HG02938 (cell line): ENCODE measurements at regions not wholly inside any gene's neighbourhood (a gene's known extent, or its start where the extent isn't known, plus 50 kb on each side); places are given as distances from the start of the nearest gene placed in this dataset.

ENCODE experiments used
- ATAC-seq: cut with Tn5 transposase; IDR thresholded peaks from one replicate; pipeline ENCODE4 v1.9.1; 2021; ENCODE audit warnings: mild to moderate bottlenecking, moderate library complexity; ENCODE audit not compliant: unreplicated experiment

DNA sequence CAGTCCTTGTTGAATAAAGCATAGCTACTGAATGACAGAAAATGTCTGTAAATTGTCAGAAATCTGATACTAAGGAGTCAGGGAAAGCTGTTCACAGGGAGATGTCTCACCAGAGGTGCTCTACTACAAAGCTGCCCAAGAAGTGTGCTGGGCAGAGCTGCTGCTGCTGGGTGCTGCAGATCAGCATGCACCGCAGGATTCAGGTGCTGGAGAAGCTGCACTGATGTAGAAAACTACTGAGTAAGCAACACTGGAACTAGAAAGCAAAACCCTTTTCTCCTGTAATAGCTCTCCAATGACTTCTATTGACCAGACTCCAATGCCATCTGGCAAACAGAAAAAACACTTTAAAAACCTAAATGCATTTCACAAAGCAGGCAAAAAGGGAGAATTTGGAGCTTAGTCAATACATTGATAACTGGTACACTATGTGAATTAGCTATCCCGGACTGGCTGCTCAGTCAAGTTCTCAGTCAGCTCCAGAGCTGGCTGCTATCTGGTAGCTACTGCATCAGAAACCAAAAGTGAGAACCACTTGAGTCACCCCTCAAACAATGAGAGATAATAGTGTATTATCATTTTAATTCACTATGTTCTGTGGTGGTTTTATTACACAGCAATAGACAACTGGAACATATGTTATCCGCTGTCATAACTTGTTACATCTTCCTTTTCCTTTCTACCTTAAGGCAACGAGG is 493.1 kb downstream of the CPS1 start:
- no peak for ATAC-seq

GRCh38 chr2:211055438-211055837 is 499.0 kb downstream of the CPS1 start:
- no peak for ATAC-seq

GRCh38 chr2:211061612-211062296 is 505.4 kb downstream of the CPS1 start:
- no peak for ATAC-seq

- ATAC-seq = no peak
Measured at GRCh38 chr2:211062297-211062612, 505.9 kb downstream of the CPS1 start.

DNA sequence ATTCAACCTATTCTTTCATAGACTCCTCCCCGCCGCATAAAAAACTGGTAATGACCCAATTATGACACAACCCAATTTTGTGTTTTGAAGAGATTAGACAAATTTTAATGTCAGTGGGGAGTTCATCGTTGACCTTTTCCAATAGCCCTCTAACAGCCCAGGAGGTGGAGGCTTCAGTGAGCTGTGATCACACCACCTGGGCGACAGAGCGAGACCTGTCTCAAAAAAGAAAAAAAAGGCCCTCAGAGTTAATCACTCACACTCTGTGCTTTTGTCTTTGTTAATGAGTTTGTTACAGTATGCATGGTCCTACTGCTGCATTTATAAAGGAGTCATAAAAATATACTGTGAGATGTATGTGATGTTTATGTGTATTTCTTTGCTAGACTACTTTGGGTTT is 510.6 kb downstream of the CPS1 start:
- no peak for ATAC-seq

DNA sequence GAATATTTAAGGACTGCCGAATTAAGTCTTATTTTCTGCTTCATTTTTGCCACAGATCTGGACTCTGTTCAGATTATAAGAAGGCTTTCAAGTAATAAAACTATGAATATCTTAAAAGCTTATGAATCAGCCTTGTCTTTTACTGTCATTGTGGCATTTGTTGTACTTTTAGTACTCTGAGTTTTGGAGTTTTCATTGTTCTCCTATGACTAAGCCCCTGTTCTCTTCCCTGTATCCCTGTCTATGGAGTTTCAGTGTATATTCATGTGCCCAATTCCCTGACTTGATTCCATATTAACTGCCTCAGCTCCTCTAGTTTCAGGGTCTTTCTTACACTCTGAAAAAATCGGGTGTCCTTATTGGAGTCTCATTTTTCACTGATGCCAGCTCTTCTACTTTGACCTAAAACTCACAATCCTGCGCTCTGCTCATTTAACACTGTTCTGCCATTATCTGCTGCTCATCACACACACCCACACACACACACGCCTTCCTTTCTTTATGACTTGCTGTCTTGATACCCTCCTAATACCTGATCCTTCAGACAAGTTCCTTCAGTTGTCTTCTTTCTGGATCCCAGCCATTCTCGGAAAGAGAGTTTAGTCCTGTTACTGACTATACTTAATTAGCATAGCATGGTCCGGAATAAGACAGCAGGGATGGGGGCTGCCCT is 511.8 kb downstream of the CPS1 start:
- no peak for ATAC-seq

DNA sequence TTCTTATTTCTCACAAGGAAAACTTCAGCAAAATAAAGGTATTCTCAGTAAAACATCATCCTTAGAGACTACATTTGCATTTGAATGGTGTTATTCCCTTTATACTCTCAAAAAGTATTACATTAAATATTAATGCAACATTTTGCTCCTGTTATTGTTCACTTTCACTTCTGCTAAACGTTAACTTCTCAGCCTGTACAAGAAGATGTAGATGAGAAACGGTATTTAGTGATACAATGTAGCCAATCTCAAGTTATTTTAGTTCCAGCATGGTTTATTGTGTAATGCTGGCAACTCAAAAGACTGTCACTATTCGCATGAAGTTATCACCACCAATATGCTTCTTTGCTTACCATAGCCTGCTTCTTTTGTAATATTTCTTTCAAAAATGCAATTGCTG is 514.1 kb downstream of the CPS1 start:
- ATAC-seq = no peak

DNA sequence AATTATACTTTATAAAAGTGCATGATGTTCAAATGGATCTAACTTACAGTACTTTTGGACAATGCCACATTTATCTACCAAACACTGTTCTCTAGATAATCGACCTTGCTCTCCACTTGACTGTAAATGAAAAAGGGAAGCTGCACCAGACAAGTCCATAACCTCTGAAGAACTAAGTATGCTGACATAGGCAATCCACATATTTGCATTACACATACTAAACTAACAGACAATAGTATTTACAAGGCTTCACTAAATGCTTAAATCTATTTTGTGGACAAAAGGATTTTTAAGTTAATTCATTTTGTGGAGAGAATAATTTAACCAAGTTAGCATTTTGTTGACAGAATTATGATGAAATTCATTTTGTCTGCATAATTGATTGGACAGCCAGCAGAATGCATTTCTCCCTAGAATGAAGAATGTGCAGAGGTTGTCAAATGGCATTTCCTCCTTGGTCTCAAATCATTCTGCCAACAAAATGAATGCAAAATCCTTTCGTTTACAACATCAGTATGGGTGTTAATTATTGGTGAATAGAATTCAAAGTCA is 520.9 kb downstream of the CPS1 start:
- ATAC-seq = no peak

- no peak for ATAC-seq
Measured at GRCh38 chr2:211084352-211084751, 528.0 kb downstream of the CPS1 start.

GRCh38 chr2:211085056-211085680 is 528.8 kb downstream of the CPS1 start:
- peak; percentile 76 for ATAC-seq

DNA sequence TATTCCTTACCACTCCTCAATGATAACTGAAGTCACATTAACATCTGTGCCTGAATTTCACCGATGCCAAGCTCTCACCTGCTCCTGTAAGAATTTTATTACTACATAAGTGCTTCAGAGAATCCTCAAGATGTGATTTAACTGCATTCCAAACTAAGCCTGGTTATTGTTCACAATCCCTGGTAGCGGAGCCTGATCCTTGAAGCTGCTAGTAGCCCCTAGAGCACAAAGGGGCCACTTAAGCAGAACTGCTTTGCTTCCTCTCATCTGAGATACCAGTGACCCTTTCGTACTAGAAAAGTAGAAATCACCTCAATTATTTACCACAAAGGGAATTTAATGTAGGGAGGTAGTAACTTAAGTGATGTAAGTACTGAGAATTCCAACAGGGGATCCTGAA is 529.6 kb downstream of the CPS1 start:
- ATAC-seq = no peak

- no peak for ATAC-seq
Measured at GRCh38 chr2:211089127-211089526, 532.7 kb downstream of the CPS1 start.

- peak; percentile 61 for ATAC-seq
Measured at GRCh38 chr2:211093743-211094303, 537.4 kb downstream of the CPS1 start.

DNA sequence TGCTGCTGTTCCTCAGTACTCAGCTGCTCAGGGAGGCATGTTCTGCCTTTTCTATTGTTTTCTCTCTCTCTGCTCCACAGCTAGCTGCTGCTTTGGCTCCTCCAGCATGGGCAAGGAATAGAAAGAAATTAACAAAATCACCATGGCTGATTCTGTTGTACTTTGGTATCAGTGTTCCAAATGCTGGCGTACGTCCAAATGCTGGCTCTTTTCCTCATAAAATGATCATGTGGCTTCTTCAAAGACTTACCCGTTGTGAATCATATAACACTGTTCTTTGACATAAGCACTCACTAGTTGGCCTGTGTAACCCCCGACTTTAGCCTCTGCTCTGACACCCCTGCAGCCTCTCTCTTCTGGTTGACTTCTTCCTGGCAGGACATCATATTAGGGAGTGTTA is 547.6 kb downstream of the CPS1 start:
- ATAC-seq = no peak

DNA sequence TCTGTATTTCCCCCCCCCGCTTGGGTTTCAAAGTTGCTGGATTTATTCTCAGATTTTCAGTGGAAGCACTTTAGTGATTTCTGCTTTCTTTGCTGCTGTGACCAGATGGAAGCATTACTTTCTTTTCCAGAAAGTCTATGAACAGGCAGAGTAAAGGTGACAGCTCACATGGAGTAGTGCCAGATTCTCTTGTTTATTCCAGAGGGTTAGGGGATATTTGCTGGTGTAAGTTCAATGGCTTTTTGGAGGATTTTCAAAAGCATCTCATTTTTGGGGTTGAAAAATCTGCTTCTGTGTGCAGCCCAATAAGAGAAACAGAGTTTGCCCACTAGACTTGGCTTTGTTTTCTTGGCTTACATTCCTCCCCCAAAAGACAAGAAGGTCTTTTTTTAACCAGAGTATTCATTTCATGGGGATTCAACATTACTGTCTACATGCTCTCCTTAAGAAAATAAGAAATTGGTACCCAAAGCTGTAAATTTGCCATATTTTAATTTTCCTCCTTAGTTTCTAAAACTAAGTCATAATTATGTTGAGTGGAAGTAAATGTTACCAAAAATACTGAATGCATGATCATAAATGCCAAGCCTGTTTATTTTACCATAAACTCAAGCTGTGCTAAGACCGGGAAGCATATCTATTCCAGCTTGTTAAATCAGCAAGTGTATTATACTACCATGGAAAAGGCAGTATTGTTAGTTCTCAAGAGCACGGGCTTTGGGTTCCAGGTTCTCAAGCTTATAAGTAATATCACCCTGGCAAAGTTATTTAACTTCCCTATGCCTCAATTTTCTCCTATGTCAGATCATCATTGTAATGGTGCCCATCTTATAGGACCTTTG is 557.2 kb downstream of the CPS1 start:
- no peak for ATAC-seq

DNA sequence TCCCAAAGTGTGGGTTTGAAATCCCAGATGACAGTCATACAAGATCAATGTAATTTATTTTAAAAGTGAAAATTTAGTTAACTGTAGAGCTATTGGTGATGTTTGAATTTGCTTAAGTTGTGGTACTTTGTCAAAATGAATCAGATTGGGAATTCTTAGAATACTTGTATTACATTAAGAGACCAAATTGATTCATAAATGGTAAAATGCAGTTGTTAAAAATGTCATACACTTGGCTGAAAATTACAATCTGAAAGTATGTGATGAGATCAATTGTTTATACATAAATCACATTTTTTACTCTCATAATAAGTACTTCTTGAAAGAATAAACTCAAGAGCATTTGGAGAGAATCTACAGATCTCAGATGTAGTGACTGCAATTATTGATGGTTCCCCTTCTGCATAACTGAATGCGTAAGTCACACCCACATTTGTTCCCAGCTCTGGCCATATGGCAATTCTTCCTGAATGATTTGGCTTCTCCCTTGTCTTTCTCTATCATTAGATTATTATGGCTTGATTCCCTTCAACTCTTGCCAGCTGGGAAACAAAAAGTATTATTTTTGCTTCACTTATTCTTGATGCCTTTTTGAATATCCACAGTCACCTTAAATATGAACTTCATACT is 558.5 kb downstream of the CPS1 start:
- ATAC-seq = no peak

DNA sequence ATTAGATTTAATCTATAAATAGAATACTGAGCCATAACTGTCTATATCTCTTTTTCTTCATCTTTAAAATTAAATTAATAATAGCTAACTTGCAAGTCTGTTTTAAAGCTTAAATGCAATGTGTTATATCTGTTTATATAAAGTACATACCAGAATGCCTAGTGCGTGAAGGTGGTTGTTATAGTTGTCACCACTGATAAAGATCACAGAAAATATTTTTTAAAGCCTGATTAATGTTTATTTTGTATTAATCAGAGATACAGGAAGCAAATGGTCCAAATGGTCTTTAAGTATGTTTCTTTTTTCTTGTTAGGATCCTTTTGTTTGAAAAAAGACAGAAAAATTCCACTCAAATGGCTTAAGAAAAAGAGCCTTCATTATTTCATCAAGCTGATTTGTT is 560.6 kb downstream of the CPS1 start:
- no peak for ATAC-seq

DNA sequence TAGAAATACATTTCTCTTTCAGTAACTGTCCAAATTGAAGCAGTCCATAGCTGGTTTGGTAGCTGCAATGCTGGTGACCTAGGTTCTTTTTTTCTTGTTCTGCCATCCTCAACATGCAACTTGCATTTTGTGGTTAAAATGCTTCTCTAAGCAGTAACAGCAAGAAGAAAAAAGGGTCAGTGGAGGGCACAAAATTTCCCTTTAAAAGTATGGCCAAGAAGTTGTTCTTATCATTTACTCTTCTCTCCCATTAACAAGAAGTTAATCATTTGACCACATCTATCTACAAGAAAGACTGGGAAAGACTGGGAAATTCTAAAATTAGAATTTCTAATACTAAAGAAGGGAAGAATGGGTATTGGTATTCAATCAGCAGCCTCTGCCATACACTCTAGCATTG is 569.9 kb downstream of the CPS1 start:
- ATAC-seq = no peak

DNA sequence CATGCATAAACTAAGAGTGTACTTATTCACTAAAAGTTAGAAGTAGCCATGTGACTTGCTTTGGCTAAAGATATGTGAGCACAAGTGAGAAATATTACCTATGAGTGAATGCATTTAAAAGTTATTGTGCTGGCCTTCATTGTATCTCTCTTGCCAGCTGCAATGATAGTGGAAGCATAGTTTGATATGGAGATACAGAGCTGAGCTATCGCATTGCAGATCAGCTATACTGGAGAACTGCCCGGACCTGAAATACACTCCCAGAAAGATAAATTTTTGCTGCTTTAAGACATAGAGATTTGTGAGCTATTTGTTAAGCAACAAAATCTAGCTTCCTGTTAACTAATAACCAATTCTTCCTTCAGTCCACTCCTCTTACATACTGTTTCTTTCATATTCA is 571.1 kb downstream of the CPS1 start:
- ATAC-seq = no peak

- ATAC-seq = no peak
Measured at GRCh38 chr2:211128287-211128686, 571.9 kb downstream of the CPS1 start.
